Caco-2 (cell line): ENCODE measurements at regions not wholly inside any gene's neighbourhood (a gene's known extent, or its start where the extent isn't known, plus 50 kb on each side); places are given as distances from the start of the nearest gene placed in this dataset.
"Not testable (repeated sequence)": the region's sequence is repeated elsewhere in the genome, so short reads cannot be mapped to it uniquely, and the experiment has no call there.

ENCODE experiments used
- BruUV-seq: library from RNA; stranded (reverse); fragments of 400-500 nt; replicated peaks from 2 replicates; lab custom pipeline; 2021; lab: Mats Ljungman, UMichigan
- CTCF ChIA-PET: fragments of 300-600 bp; sonication (Branson Sonifier 250); formaldehyde crosslinking; loops from one replicate; lab custom pipeline; 2022; ENCODE audit warnings: antibody characterized with exemption; lab: Charles Lee
- POLR2A ChIA-PET: fragments of 300-600 bp; sonication (Branson Sonifier 250); formaldehyde crosslinking; loops from one replicate; lab custom pipeline; 2022; ENCODE audit warnings: antibody characterized with exemption; lab: Charles Lee
- DNase-seq, 2 experiments: peaks; one replicate each; pipeline versions ENCODE4 v3.0.0 to v3.0.0-alpha.2; 2020 to 2022
- H3K27me3 ChIP-seq: replicated peaks from 2 replicates; pipeline ENCODE4 v1.6.0; 2011; ENCODE audit warnings: low read length; ENCODE audit not compliant: control insufficient read depth, insufficient read depth
- H3K36me3 ChIP-seq: 2 replicates; pipeline ENCODE4 v1.5.1; 2011; ENCODE audit warnings: low read length; ENCODE audit not compliant: control insufficient read depth, insufficient read depth
- H3K4me1 ChIP-seq: fragments of 250-450 bp; sonication (Bioruptor Pico); 2 replicates; pipeline ENCODE4 v1.5.1; 2020; ENCODE audit warnings: mild to moderate bottlenecking
- H3K4me3 ChIP-seq: 2 replicates; pipeline ENCODE4 v1.5.1; 2011; ENCODE audit warnings: low read depth, mild to moderate bottlenecking, control low read depth, low read length
- H3K9me3 ChIP-seq: fragments of 250-450 bp; sonication (Bioruptor Pico); 2 replicates; pipeline ENCODE4 v1.5.1; 2020; ENCODE audit warnings: mild to moderate bottlenecking, moderate library complexity
- H3K27ac Mint-ChIP-seq: one replicate; pipeline ENCODE4 v1.8.0; 2022; ENCODE audit warnings: mixed read lengths; ENCODE audit not compliant: unreplicated experiment
- H3K27me3 Mint-ChIP-seq: one replicate; pipeline ENCODE4 v1.8.0; 2022; ENCODE audit warnings: mixed read lengths; ENCODE audit not compliant: insufficient read depth, unreplicated experiment
- H3K36me3 Mint-ChIP-seq: one replicate; pipeline ENCODE4 v1.8.0; 2022; ENCODE audit warnings: mild to moderate bottlenecking, mixed read lengths; ENCODE audit not compliant: insufficient read depth, unreplicated experiment
- H3K4me1 Mint-ChIP-seq: one replicate; pipeline ENCODE4 v1.8.0; 2022; ENCODE audit warnings: low read depth, mixed read lengths; ENCODE audit not compliant: unreplicated experiment
- H3K4me3 Mint-ChIP-seq: one replicate; pipeline ENCODE4 v1.8.0; 2022; ENCODE audit warnings: mild to moderate bottlenecking, moderate library complexity, mixed read lengths; ENCODE audit not compliant: unreplicated experiment
- H3K9me3 Mint-ChIP-seq: one replicate; pipeline ENCODE4 v1.8.0; 2022; ENCODE audit warnings: mixed read lengths; ENCODE audit not compliant: unreplicated experiment
- CTCF ChIP-seq, 2 experiments: fragments of 200-600 bp in 1 of 2; IDR thresholded peaks; 1 replicate in 1 of 2; 2 replicates in 1 of 2; pipeline versions ENCODE4 v1.5.1 to v1.8.0; 2011 to 2022; ENCODE audit warnings: antibody characterized with exemption in 1 of 2, control low read depth in 1 of 2, inconsistent platforms in 1 of 2, low read depth in 1 of 2, low read length in 1 of 2, mild to moderate bottlenecking in 1 of 2, moderate library complexity in 1 of 2; ENCODE audit not compliant: insufficient read depth in 1 of 2, severe bottlenecking in 1 of 2, unreplicated experiment in 1 of 2
- intact Hi-C: fragments of 100-400 bp; cut with micrococcal nuclease; formaldehyde crosslinking; loops from one replicate; pipeline ENCODE4 v1.10.0; 2022; ENCODE audit not compliant: unreplicated experiment

- Mint-ChIP-seq H3K36me3 (no peaks in the 10 kb centered on the region), H3K4me1 (no peaks in the 10 kb centered on the region), H3K27ac (no peak overlapping the region), H3K27me3 (no peaks in the 10 kb centered on the region), H3K9me3 (no peaks in the 10 kb centered on the region), H3K4me3 (no peak overlapping the region)
- Histone ChIP-seq H3K4me1 (no peaks in the 10 kb centered on the region), H3K4me3 (no peak overlapping the region), H3K27me3 (no peaks in the 10 kb centered on the region), H3K36me3 (no peaks in the 10 kb centered on the region), H3K9me3 (no peaks in the 10 kb centered on the region)
- TF ChIP-seq CTCF (IDR thresholded peaks at IDR 0.05; ENCODE audit: insufficient read depth in 1 of 2, low read depth in 1 of 2, low read length in 1 of 2, severe bottlenecking in 1 of 2, unreplicated experiment in 1 of 2) = no peak
- CTCF ChIA-PET = no interaction called here
- BruUV-seq = no TSS peak
- DNase-seq = no peak
- intact Hi-C loops = no loop called here
- POLR2A ChIA-PET = no interaction called here
These were observed 920.5 kb downstream of the SLITRK1 start for GRCh38 chr13:82961757-82962156.

- intact Hi-C loops, H3K4me3 ChIP-seq, H3K36me3 ChIP-seq, CTCF ChIA-PET, H3K4me1 ChIP-seq, H3K36me3 Mint-ChIP-seq, H3K4me1 Mint-ChIP-seq, BruUV-seq, DNase-seq, H3K27ac Mint-ChIP-seq, POLR2A ChIA-PET, H3K27me3 ChIP-seq, H3K9me3 Mint-ChIP-seq, H3K4me3 Mint-ChIP-seq, H3K9me3 ChIP-seq, H3K27me3 Mint-ChIP-seq: not testable (repeated sequence)
These were observed 929.9 kb downstream of the SLITRK1 start for GRCh38 chr13:82952336-82952735.

- Histone ChIP-seq H3K27me3 (0 out of 2 replicates have a peak, but pooled peaks cover 1% of the 10 kb centered on the region), H3K36me3 (no peaks in the 10 kb centered on the region), H3K4me1 (no peaks in the 10 kb centered on the region), H3K4me3 (no peak overlapping the region), H3K9me3 (no peaks in the 10 kb centered on the region)
- DNase-seq = no peak
- H3K4me1 Mint-ChIP-seq = no peaks in the 10 kb centered on the region
- no peaks in the 10 kb centered on the region for H3K27me3 Mint-ChIP-seq
- no peaks in the 10 kb centered on the region for H3K36me3 Mint-ChIP-seq
- ChIA-PET CTCF (no interaction called here), POLR2A (no interaction called here)
- no TSS peak for BruUV-seq
- H3K27ac Mint-ChIP-seq = no peak overlapping the region
- H3K4me3 Mint-ChIP-seq = no peak overlapping the region
- no peak for TF ChIP-seq CTCF (IDR thresholded peaks at IDR 0.05; ENCODE audit: insufficient read depth in 1 of 2, low read depth in 1 of 2, low read length in 1 of 2, severe bottlenecking in 1 of 2, unreplicated experiment in 1 of 2)
- no peaks in the 10 kb centered on the region for H3K9me3 Mint-ChIP-seq
- intact Hi-C loops = no loop called here
These were observed 934.6 kb downstream of the SLITRK1 start for GRCh38 chr13:82947683-82948082.

GRCh38 chr13:82947191-82947621 is 935.1 kb downstream of the SLITRK1 start:
- POLR2A ChIA-PET = no interaction called here

More at GRCh38 chr13:82947191-82947621, 935.1 kb downstream of the SLITRK1 start:
- H3K4me1 Mint-ChIP-seq = no peaks in the 10 kb centered on the region
- DNase-seq = no peak
- Histone ChIP-seq H3K36me3 (no peaks in the 10 kb centered on the region), H3K9me3 (no peaks in the 10 kb centered on the region), H3K4me3 (no peak overlapping the region), H3K27me3 (0 out of 2 replicates have a peak, but pooled peaks cover 1% of the 10 kb centered on the region), H3K4me1 (no peaks in the 10 kb centered on the region)
- no peak overlapping the region for H3K4me3 Mint-ChIP-seq
- CTCF ChIA-PET = no interaction called here
- no peak for TF ChIP-seq CTCF (IDR thresholded peaks at IDR 0.05; ENCODE audit: insufficient read depth in 1 of 2, low read depth in 1 of 2, low read length in 1 of 2, severe bottlenecking in 1 of 2, unreplicated experiment in 1 of 2)
- BruUV-seq = no TSS peak
- no peaks in the 10 kb centered on the region for H3K27me3 Mint-ChIP-seq
- intact Hi-C loops = no loop called here
- H3K9me3 Mint-ChIP-seq = no peaks in the 10 kb centered on the region
- H3K36me3 Mint-ChIP-seq = no peaks in the 10 kb centered on the region
- H3K27ac Mint-ChIP-seq = no peak overlapping the region
